ENCODE measurements at regions not wholly inside any gene's neighbourhood (a gene's known extent, or its start where the extent isn't known, plus 50 kb on each side); places are given as distances from the start of the nearest gene placed in this dataset.

- TF ChIP-seq EZH2 (IDR thresholded peaks at IDR 0.05) = no peak
- TF ChIP-seq POLR2AphosphoS5 (IDR thresholded peaks at IDR 0.05; ENCODE audit: borderline replicate concordance, low read depth, low read length) = no peak
Observed at GRCh38 chr2:184206045-184206444, 392.3 kb upstream of the ZNF804A start.
